Natural killer cell treated with Interleukin-12 subunit alpha and Interleukin-12 subunit beta and Interleukin-15 and Interleukin-18, amount 100 ng/mL, for 72 hours (primary cell): ENCODE measurements at regions not wholly inside any gene's neighbourhood (a gene's known extent, or its start where the extent isn't known, plus 50 kb on each side); places are given as distances from the start of the nearest gene placed in this dataset.
"Not testable (repeated sequence)": the region's sequence is repeated elsewhere in the genome, so short reads cannot be mapped to it uniquely, and the experiment has no call there.

Experiments
- ATAC-seq, 2 donors: fragments of 150-1000 bp; cut with Tn5 transposase in 1 of 2; sonication (Bioruptor Pico), chemical (Tn5 transposase) in 1 of 2; 2 replicates each; pipeline ENCODE4 v1.10.0; 2021
- DNase-seq: peaks from one replicate; pipeline ENCODE4 v3.0.0; 2022; ENCODE audit warnings: low spot score
- H3K27ac Mint-ChIP-seq, 2 donors: 1 replicate in 1 of 2; 2 replicates in 1 of 2; pipeline ENCODE4 v1.8.0; 2022; ENCODE audit warnings: mixed read lengths in 2 of 2, mild to moderate bottlenecking in 1 of 2, moderate library complexity in 1 of 2
- H3K27me3 Mint-ChIP-seq, 2 donors: 1 replicate in 1 of 2; 2 replicates in 1 of 2; pipeline ENCODE4 v1.8.0; 2022; ENCODE audit warnings: mixed read lengths in 2 of 2
- H3K36me3 Mint-ChIP-seq: one replicate; pipeline ENCODE4 v1.8.0; 2022; ENCODE audit warnings: mixed read lengths
- H3K4me1 Mint-ChIP-seq, 2 donors: 1 replicate in 1 of 2; 2 replicates in 1 of 2; pipeline ENCODE4 v1.8.0; 2022; ENCODE audit warnings: low read depth in 2 of 2, mixed read lengths in 2 of 2, mild to moderate bottlenecking in 1 of 2
- H3K4me3 Mint-ChIP-seq: one replicate; pipeline ENCODE4 v1.8.0; 2022; ENCODE audit warnings: mixed read lengths
- H3K9me3 Mint-ChIP-seq: 2 replicates; pipeline ENCODE4 v1.8.0; 2022; ENCODE audit warnings: mixed read lengths

DNA sequence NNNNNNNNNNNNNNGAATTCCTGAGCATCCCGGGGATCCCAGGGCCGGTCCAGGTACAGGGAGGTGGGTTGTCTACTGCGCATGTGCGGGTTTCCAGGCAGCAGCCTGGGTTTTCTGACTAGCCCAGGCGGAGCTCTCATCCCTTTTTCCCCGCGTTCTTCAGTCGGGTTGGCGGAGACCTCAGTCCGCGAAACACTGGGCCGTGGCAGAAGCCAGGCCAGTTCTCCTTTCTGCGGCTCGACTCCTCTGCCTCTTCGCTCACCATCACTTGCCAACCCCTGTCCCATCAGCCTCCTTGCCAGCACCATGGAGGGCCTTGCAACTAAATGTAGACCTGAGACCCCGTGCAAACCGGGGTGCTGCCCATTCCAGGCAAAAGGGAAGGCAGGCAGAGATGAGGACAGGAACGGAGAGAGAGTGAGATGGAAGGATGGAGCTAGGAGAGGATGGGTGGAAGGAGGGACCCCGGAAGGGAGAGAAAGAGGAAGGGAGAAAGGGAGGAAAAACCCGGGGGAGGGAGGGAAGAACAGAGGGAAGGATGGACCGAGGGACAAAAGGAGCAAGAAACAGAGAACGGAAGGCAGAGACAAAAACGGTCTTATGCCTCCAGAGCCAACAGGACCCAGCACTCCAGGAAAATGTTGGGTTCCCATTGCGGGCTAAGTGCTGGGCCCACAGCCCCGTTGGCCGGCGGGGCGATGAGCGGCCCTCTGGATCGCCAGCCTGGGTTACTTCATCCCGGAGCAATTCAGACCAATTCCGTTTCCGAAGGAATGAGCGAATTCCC lies 445.4 kb upstream of the DEFB115 start:
- no peak for DNase-seq
- H3K27ac Mint-ChIP-seq: no peak overlapping the region

DNA sequence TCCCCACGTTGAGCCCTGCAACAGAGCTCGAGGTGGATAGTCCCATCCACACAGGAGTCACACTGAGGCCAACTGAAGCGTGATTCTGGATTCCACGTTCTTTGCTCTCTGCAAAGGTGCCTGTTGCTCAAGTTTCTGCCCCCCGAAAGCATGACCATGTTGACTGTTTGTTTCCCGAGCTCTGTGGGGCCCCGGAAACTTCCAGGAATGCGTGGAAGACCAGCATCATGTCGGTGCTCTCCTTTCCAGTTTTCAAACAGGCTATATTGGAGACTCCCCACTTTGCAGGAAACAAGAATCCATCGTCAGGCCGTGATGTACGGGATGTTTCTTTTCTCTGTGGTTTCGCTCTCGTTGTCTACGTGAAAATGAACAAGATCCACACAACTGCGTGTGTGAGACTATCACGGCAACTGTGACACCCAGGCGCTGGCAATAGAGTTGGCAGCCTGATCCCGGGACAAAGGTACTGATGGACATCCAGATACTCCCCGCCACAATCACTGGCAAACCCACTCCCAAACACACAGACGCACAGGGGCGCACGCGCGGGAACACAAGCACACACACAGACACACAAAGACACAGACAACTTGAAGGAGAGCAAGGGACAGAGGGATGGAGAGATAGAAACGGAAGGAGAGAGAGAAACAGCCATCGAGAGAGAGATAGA lies 444.6 kb upstream of the DEFB115 start:
- H3K27me3 Mint-ChIP-seq: no peaks in the 10 kb centered on the region
- H3K4me3 Mint-ChIP-seq: no peak overlapping the region
- H3K36me3 Mint-ChIP-seq: peaks cover 8% of the 10 kb centered on the region
- DNase-seq (no peak), ATAC-seq (peak in 1 of 2 donors; percentile 6)
- peaks cover 7% of the 10 kb centered on the region for H3K9me3 Mint-ChIP-seq
- no peak overlapping the region for H3K27ac Mint-ChIP-seq
- H3K4me1 Mint-ChIP-seq: peaks cover 0 to 3% of the 10 kb centered on the region in 2 donors

More for the DNA sequence above, 445.4 kb upstream of the DEFB115 start:
- ATAC-seq: peak; percentile 58 to 60
- no peak overlapping the region for H3K4me3 Mint-ChIP-seq
- peaks cover 8% of the 10 kb centered on the region for H3K36me3 Mint-ChIP-seq
- peaks cover 7% of the 10 kb centered on the region for H3K9me3 Mint-ChIP-seq
- peaks cover 0 to 3% of the 10 kb centered on the region in 2 donors for H3K4me1 Mint-ChIP-seq
- no peaks in the 10 kb centered on the region for H3K27me3 Mint-ChIP-seq

DNA sequence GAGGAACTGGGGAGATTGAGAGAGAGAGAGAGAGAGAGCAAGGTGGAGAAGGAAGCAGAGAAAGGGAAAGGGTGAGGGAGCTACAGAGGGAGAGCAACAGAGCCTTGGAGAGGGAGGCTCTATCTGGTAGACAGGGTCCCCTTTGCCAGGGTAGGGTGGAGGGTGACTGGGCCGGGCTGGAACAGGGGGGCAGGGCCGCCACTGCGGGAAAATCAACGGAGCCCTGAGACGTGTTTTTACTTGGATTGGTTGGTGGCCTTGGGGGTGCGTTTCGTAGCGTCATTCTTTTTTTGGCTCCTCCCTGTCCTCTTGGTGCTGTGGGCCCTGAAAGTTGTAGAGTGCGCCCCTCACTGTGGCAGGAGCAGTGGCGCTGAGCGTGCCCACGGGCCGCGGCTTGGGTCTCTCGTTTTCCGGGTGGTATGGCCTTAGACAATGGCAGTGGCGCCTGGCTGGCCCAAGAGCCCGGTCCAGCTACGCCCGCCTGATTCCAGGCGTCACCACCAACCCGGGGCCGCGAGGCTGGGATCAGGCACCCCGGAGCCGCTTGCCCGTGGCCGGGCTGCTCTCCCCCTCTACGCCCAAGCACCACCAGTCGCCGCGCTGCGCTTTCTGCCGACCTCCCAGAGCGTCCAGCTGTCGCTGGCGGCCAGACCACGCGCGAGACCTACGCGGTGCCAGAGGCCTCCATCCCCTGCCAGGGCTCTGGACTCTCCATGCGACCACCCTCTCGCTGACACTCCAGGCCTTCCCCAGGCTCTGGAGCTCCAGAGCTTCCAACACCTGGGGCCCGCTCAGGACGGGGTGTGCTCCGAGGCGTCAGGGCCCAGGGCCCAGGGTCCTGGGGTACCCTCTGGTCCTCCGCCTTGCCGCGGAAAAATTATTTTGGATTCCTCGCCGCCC lies 443.8 kb upstream of the DEFB115 start:
- not testable (repeated sequence) for H3K4me3 Mint-ChIP-seq, H3K27ac Mint-ChIP-seq, H3K36me3 Mint-ChIP-seq, H3K9me3 Mint-ChIP-seq, DNase-seq, H3K4me1 Mint-ChIP-seq, H3K27me3 Mint-ChIP-seq
- peak; percentile 57 to 58 for ATAC-seq

DNA sequence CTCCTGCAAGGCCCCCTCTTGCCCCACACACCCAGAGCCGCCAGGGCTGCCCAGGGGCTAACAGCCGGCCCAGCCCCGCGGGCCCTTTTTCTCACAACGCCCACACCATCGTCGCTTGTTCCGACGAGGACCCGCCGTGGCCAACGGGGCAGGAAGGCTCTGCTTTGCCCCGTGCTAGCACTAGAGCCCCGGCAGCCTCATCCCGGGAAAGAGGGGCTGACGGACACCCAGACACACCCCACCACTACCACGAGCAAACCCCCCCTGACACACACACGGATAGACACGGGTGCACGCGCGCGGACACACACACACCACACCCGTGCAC lies 443.2 kb upstream of the DEFB115 start:
- not testable (repeated sequence) for DNase-seq, H3K4me1 Mint-ChIP-seq, H3K9me3 Mint-ChIP-seq, H3K27ac Mint-ChIP-seq, H3K36me3 Mint-ChIP-seq, H3K4me3 Mint-ChIP-seq, H3K27me3 Mint-ChIP-seq
- ATAC-seq: peak; percentile 21 to 33

DNA sequence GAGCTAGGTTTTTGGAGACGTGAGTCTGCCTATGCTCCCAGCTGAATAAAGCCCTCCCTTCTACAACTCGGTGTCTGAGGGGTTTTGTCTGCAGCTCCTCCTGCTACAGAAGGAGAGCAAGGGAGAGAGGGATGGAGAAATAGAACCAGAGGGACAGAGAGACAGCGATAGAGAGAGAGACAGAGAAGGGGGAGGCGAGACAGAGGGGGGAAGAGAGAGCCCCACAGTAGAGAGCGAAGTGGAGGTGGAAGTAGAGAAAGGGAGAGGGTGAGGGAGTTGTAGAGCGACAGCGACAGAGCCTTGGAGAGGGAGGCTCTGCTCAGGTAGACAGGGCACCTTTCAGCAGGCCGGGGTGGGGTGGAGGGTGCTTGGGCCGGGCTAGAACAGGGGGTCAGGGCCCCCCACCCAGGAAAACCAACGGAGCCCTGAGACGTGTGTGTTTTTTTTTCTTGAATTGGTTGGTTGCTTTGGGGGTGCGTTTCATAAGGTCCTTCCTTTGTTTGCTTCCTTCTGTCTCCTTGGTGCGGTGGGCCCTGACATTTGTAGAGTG lies 442.4 kb upstream of the DEFB115 start:
- not testable (repeated sequence) for H3K27ac Mint-ChIP-seq, H3K4me3 Mint-ChIP-seq, H3K27me3 Mint-ChIP-seq

DNA sequence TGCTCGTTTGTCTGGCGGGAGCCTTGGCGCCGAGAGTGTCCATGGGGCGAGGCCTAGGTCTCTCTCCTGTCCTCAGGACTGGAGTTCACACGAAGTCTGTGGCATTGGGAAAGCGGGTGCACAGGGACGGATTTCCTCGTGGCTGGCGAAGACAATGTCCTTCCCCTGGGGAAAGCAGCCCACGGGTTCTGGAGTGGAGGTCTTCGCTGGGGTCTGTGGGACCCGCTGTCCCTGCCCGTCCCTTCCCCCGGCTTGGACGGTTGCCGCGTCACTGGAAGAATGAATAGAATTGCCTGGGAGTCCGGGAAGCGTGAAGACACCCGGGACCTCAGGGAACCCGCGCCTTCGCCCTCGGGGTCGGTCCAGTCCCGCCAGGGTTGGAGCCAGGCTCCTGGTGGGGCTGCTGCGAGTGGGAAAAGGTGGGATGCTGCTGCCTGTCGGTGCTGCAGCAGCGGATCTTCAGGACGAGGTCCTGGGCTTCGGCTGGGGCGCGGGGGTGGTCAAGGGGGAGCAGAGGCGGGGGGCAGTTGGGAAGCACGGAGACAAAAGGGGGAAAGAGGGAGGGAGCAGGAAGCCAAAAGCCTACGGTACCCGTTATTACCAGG lies 441.8 kb upstream of the DEFB115 start:
- Mint-ChIP-seq H3K4me3 (no peak overlapping the region), H3K36me3 (peaks cover 8% of the 10 kb centered on the region), H3K4me1 (peaks cover 0 to 3% of the 10 kb centered on the region in 2 donors), H3K9me3 (peaks cover 7% of the 10 kb centered on the region), H3K27ac (no peak overlapping the region), H3K27me3 (no peaks in the 10 kb centered on the region)
- DNase-seq (no peak), ATAC-seq (peak; percentile 39 to 60)

More for the DNA sequence above, 442.4 kb upstream of the DEFB115 start:
- peak; percentile 15 to 54 for ATAC-seq
- not testable (repeated sequence) for H3K36me3 Mint-ChIP-seq, H3K4me1 Mint-ChIP-seq, H3K9me3 Mint-ChIP-seq, DNase-seq

DNA sequence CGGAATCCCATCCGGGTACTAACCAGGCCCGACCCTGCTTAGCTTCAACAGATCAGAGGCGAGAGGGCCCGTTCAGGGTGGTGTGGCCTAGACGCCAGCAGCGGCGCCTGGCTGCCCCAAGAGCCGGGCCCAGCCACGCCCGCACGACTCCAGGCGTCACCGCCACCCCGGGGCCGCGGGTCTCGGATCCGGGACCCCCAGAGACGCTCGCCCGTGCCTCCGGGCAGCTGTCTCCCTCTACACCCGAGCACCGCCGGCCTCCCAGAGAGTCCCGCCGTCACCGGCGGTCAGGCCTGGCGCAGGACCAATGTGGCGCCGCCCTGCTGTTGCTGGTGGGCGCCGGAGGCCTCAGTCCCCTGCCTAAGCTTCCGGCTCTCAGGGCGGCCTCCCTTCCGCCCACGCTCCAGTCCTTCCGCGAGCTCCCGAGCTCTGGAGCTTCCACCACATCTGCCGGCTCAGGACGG lies 441.2 kb upstream of the DEFB115 start:
- Mint-ChIP-seq H3K4me3 (no peak overlapping the region), H3K36me3 (peaks cover 8% of the 10 kb centered on the region), H3K27me3 (no peaks in the 10 kb centered on the region), H3K4me1 (peaks cover 0 to 3% of the 10 kb centered on the region in 2 donors), H3K9me3 (peaks cover 7% of the 10 kb centered on the region), H3K27ac (no peak overlapping the region)
- DNase-seq (peak; percentile 67), ATAC-seq (peak; percentile 38 to 69)

DNA sequence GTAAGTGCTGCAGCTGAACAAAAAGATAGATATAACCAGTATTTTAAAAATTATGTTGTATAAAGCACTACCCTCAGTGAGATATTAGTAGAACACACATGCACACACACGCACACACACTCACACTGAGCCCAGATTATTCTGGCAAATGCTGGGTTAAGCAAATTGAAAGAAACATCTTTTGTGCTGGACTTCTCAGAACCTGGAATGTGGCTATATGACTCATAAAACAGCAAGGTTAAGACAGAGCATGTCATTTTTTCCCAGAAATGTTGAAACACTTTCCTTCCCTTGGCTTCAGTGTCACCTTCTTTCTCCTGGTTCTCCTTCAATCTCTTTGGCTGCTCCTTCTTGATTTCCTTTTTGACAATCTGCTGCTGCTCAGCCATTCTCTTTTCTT lies 435.8 kb upstream of the DEFB115 start:
- not testable (repeated sequence) for ATAC-seq, DNase-seq, H3K36me3 Mint-ChIP-seq, H3K27ac Mint-ChIP-seq, H3K27me3 Mint-ChIP-seq, H3K4me1 Mint-ChIP-seq, H3K4me3 Mint-ChIP-seq, H3K9me3 Mint-ChIP-seq

DNA sequence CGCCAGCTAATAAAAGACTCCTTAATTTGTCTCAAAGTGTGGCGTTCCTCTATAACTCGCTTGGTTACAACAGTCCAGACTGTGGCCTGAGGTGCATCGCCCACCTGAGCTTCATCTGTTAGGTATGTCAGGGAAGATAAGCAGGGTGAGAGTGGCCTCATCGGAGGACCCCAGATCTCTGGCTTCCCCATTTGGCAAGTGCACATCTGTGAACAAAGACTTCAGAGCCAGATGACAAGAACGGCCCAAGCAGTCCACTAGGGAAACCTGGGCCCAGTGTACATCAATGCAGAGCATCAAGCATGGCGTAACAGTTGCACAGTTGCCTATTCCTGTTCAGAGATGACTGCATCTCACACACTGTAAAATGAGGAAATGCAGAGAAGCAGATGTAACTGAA lies 432.8 kb upstream of the DEFB115 start:
- DNase-seq, H3K9me3 Mint-ChIP-seq, H3K27ac Mint-ChIP-seq, H3K36me3 Mint-ChIP-seq, H3K4me1 Mint-ChIP-seq, ATAC-seq, H3K4me3 Mint-ChIP-seq, H3K27me3 Mint-ChIP-seq: not testable (repeated sequence)

DNA sequence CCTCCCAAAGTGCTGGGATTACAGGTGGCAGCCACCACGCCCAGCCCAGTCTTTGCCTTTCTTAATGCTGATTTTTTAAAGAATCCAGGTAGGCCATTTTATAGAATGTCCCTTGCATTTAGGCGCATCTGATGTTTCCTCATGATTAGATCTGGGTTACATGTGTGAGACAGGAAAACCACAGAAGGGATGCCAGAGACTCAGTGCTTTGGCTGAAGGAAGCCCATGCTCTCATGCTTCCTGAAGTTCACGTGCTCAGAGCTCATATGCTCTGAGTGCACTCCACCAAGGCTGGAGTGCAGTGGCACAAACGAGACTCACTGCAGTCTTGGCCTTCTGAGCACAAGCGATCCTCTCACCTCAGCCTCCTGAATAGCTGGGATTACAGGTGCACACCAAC lies 411.5 kb upstream of the DEFB115 start:
- peaks cover 16% of the 10 kb centered on the region for H3K9me3 Mint-ChIP-seq
- H3K4me1 Mint-ChIP-seq, H3K36me3 Mint-ChIP-seq, ATAC-seq, H3K27ac Mint-ChIP-seq, H3K4me3 Mint-ChIP-seq, H3K27me3 Mint-ChIP-seq, DNase-seq: not testable (repeated sequence)

DNA sequence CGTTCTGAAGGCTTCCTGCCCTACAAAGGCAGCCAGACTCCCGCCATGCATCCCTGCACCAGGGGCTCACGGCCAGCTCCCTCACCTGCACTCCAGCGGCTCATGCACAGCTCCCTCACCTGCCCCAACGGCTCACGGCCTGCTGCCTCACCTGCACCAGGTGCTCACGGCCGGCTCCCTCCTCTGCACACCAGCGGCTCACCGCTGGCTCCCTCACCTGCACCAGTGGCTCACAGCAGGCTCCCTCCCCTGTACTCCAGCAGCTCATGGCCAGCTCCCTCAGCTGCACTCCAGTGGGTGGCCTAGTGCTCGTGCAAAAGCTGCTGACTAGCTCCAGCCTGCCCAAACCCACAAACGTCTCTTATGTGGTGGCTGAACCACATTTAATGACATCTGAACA lies 389.2 kb upstream of the DEFB115 start:
- peaks cover 26% of the 10 kb centered on the region for H3K36me3 Mint-ChIP-seq
- peak in 1 of 2 donors; percentile 57 for ATAC-seq
- H3K4me1 Mint-ChIP-seq, H3K27me3 Mint-ChIP-seq, DNase-seq, H3K27ac Mint-ChIP-seq, H3K4me3 Mint-ChIP-seq: not testable (repeated sequence)
- H3K9me3 Mint-ChIP-seq: peaks cover 18% of the 10 kb centered on the region

DNA sequence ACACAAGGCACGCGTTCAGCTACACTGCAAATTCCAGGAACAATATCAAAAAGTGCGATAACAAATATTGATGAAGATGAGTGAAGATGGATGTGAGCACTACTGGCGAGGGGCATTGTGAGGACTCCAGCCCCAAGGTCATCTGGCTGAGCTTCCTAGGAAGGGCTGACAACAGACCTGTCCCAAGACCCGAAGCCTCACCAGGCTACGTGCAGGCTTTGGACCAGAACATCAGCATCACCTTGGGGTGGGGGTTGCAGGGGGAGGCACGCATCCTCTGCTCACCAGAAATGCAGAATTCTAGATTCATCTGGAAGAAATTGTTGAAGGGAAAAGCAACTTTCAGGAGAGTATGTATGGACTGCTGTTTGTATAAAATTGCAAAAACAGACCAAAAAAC lies 386.3 kb upstream of the DEFB115 start:
- H3K4me1 Mint-ChIP-seq, H3K4me3 Mint-ChIP-seq, H3K27me3 Mint-ChIP-seq, H3K27ac Mint-ChIP-seq, DNase-seq: not testable (repeated sequence)
- H3K9me3 Mint-ChIP-seq: peaks cover 26% of the 10 kb centered on the region
- peak in 1 of 2 donors; percentile 43 for ATAC-seq
- H3K36me3 Mint-ChIP-seq: peaks cover 24% of the 10 kb centered on the region

DNA sequence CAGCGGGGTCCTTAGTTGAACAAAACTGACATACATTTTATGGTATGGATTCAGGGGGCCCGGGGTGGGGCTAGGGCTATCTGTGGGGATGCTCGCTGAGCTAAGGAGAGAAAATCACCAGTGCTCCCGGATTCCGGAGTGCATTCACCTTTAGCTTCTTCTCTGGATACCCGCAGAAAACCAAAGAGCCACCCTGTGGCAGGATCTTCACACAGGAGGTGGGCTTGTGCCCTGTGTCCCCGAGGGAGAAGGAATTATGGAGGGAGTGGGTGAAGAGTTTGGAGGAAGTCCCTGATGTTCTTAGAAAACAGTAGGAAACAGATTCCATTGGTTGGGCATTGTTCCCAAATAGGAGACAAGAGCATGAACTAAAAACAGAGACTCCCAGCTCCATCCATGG lies 385.2 kb upstream of the DEFB115 start:
- H3K4me3 Mint-ChIP-seq, H3K4me1 Mint-ChIP-seq, H3K27me3 Mint-ChIP-seq, DNase-seq, H3K27ac Mint-ChIP-seq, ATAC-seq: not testable (repeated sequence)
- Mint-ChIP-seq H3K36me3 (peaks cover 28% of the 10 kb centered on the region), H3K9me3 (peaks cover 30% of the 10 kb centered on the region)
